ENCODE measurements at regions not wholly inside any gene's neighbourhood (a gene's known extent, or its start where the extent isn't known, plus 50 kb on each side); places are given as distances from the start of the nearest gene placed in this dataset.

GRCh38 chr18:37805773-37806404, 240.3 kb upstream of the CELF4 start:
- TF ChIP-seq ATF3 (IDR thresholded peaks at IDR 0.05; ENCODE audit: borderline replicate concordance, extremely low read depth, low read depth, low read length) = no peak
- TF ChIP-seq, protein P1, sequence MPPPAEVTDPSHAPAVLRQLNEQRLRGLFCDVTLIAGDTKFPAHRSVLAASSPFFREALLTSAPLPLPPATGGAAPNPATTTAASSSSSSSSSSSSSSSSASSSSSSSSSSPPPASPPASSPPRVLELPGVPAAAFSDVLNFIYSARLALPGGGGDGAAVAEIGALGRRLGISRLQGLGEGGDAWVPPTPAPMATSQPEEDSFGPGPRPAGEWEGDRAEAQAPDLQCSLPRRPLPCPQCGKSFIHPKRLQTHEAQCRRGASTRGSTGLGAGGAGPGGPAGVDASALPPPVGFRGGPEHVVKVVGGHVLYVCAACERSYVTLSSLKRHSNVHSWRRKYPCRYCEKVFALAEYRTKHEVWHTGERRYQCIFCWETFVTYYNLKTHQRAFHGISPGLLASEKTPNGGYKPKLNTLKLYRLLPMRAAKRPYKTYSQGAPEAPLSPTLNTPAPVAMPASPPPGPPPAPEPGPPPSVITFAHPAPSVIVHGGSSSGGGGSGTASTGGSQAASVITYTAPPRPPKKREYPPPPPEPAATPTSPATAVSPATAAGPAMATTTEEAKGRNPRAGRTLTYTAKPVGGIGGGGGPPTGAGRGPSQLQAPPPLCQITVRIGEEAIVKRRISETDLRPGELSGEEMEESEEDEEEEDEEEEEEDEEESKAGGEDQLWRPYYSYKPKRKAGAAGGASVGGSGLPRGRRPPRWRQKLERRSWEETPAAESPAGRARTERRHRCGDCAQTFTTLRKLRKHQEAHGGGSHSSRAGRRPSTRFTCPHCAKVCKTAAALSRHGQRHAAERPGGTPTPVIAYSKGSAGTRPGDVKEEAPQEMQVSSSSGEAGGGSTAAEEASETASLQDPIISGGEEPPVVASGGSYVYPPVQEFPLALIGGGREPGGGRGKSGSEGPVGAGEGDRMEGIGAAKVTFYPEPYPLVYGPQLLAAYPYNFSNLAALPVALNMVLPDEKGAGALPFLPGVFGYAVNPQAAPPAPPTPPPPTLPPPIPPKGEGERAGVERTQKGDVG (CRISPR knock-in tag; IDR thresholded peaks at IDR 0.05) = no peak
- TF ChIP-seq CTCF (IDR thresholded peaks at IDR 0.05 in 2 of 3, conservative IDR thresholded peaks at IDR 0.05 in 1 of 3; ENCODE audit: control insufficient read depth in 2 of 3, extremely low read depth in 1 of 3, insufficient read depth in 1 of 3, low read depth in 3 of 3, low read length in 3 of 3) = no peak
- no peak for TF ChIP-seq POLR2A (IDR thresholded peaks at IDR 0.05; ENCODE audit: low read depth, low read length)
- no peak for TF ChIP-seq YY1 (IDR thresholded peaks at IDR 0.05; ENCODE audit: low read depth, low read length)
- no peak for TF ChIP-seq MXI1 (IDR thresholded peaks at IDR 0.05; ENCODE audit: low read depth, low read length)
- no peak for TF ChIP-seq EP300 (IDR thresholded peaks at IDR 0.05; ENCODE audit: borderline replicate concordance in 1 of 2, control insufficient read depth in 1 of 2, low read depth in 2 of 2, low read length in 2 of 2)
- no peak for TF ChIP-seq FOS (IDR thresholded peaks at IDR 0.05; ENCODE audit: borderline replicate concordance, extremely low read depth, insufficient read length)
- TF ChIP-seq TAF1 (IDR thresholded peaks at IDR 0.05; ENCODE audit: borderline replicate concordance, low read depth, low read length) = no peak
- TF ChIP-seq POLR2AphosphoS5 (IDR thresholded peaks at IDR 0.05; ENCODE audit: low read length) = no peak

Measured in GM12878 (cell line).